ENCODE measurements at regions not wholly inside any gene's neighbourhood (a gene's known extent, or its start where the extent isn't known, plus 50 kb on each side); places are given as distances from the start of the nearest gene placed in this dataset.

- CTCF ChIA-PET: no interaction called here
- Histone ChIP-seq H3K9me3 (replicated peaks; ENCODE audit: control insufficient read depth, insufficient read depth, low read length) (no peaks in the 10 kb centered on the region), H3K79me2 (ENCODE audit: control insufficient read depth, insufficient read depth, low read length) (no peaks in the 10 kb centered on the region), H3K36me3 (ENCODE audit: control insufficient read depth in 2 of 2, insufficient read depth in 2 of 2, low read length in 1 of 2) (no peaks in the 10 kb centered on the region), H4K20me1 (ENCODE audit: control insufficient read depth, insufficient read depth) (no peaks in the 10 kb centered on the region), H3K27ac (ENCODE audit: control insufficient read depth, insufficient read depth) (no peak overlapping the region), H2AFZ (ENCODE audit: control insufficient read depth, low read depth, low read length) (no peak overlapping the region), H3K4me1 (ENCODE audit: control insufficient read depth, insufficient read depth, low read length) (no peaks in the 10 kb centered on the region), H3K27me3 (replicated peaks in 1 of 2; ENCODE audit: control insufficient read depth in 2 of 2, insufficient read depth in 2 of 2, low read length in 1 of 2) (no peaks in the 10 kb centered on the region), H3K4me3 (no peak overlapping the region), H3K4me2 (ENCODE audit: control insufficient read depth, insufficient read depth) (no peak overlapping the region), H3K9ac (ENCODE audit: control insufficient read depth, insufficient read depth, low read length) (no peak overlapping the region)
- RAD21 ChIA-PET (ENCODE audit: unreplicated experiment): no interaction called here
- no peak for DNase-seq (ENCODE audit: low read depth, low spot score)
- POLR2A ChIA-PET: no interaction called here
- TF ChIP-seq CHD2 (IDR thresholded peaks at IDR 0.05; ENCODE audit: borderline replicate concordance, low read depth, low read length) (no peak), ZBTB11 (CRISPR knock-in tag; IDR thresholded peaks at IDR 0.05) (no peak)
- ATAC-seq: no peak
- intact Hi-C loops (cut with micrococcal nuclease; ENCODE audit: unreplicated experiment) (no loop called here), in situ Hi-C loops (cut with MboI) (no loop called here)
- SMC1A ChIA-PET (ENCODE audit: uncharacterized antibody, unreplicated experiment): no interaction called here
- no TSS peak for BruUV-seq (replicated peaks)
- WGBS (ENCODE audit: insufficient coverage, insufficient replicate concordance, low lambda C conversion rate, missing lambda C conversion rate): 37% methylated on average over 6 of the region's 6 CpGs
- FAIRE-seq: no peak
These were observed 120.6 kb downstream of the MMUT start for GRCh38 chr6:49342410-49342809.

- no peak for ATAC-seq
- Histone ChIP-seq H3K27me3 (replicated peaks in 1 of 2; ENCODE audit: control insufficient read depth in 2 of 2, insufficient read depth in 2 of 2, low read length in 1 of 2) (no peaks in the 10 kb centered on the region), H3K4me3 (no peak overlapping the region), H4K20me1 (ENCODE audit: control insufficient read depth, insufficient read depth) (no peaks in the 10 kb centered on the region), H3K9me3 (replicated peaks; ENCODE audit: control insufficient read depth, insufficient read depth, low read length) (no peaks in the 10 kb centered on the region), H3K36me3 (ENCODE audit: control insufficient read depth in 2 of 2, insufficient read depth in 2 of 2, low read length in 1 of 2) (no peaks in the 10 kb centered on the region), H3K4me1 (ENCODE audit: control insufficient read depth, insufficient read depth, low read length) (no peaks in the 10 kb centered on the region), H3K9ac (ENCODE audit: control insufficient read depth, insufficient read depth, low read length) (no peak overlapping the region), H3K79me2 (ENCODE audit: control insufficient read depth, insufficient read depth, low read length) (no peaks in the 10 kb centered on the region), H2AFZ (ENCODE audit: control insufficient read depth, low read depth, low read length) (no peak overlapping the region), H3K4me2 (ENCODE audit: control insufficient read depth, insufficient read depth) (no peak overlapping the region), H3K27ac (ENCODE audit: control insufficient read depth, insufficient read depth) (no peak overlapping the region)
- DNase-seq (ENCODE audit: low read depth, low spot score): no peak
- FAIRE-seq: no peak
- SMC1A ChIA-PET (ENCODE audit: uncharacterized antibody, unreplicated experiment): no interaction called here
- RAD21 ChIA-PET (ENCODE audit: unreplicated experiment): no interaction called here
- no TSS peak for BruUV-seq (replicated peaks)
- CTCF ChIA-PET: interaction anchor here (0.9 kb wide), 1 partner anchor 18 kb away, joined by 3 read pairs; no protein-coding TSS in a partner anchor
- WGBS (ENCODE audit: insufficient coverage, insufficient replicate concordance, low lambda C conversion rate, missing lambda C conversion rate): 32% methylated on average over 3 of the region's 3 CpGs
- intact Hi-C loops (cut with micrococcal nuclease; ENCODE audit: unreplicated experiment): no loop called here
- in situ Hi-C loops (cut with MboI): no loop called here
- POLR2A ChIA-PET: no interaction called here
- TF ChIP-seq EGR1 (IDR thresholded peaks at IDR 0.05; ENCODE audit: borderline replicate concordance in 1 of 2, low read depth in 2 of 2, low read length in 2 of 2) (no peak), ZNF687 (IDR thresholded peaks at IDR 0.05) (no peak), NFYA (IDR thresholded peaks at IDR 0.05; ENCODE audit: borderline replicate concordance, low read depth, low read length) (no peak), RELA (IDR thresholded peaks at IDR 0.05; ENCODE audit: borderline replicate concordance, partially characterized antibody) (no peak), ATF7 (IDR thresholded peaks at IDR 0.05; ENCODE audit: low read depth) (no peak), CTCF (IDR thresholded peaks at IDR 0.05 in 2 of 3, conservative IDR thresholded peaks at IDR 0.05 in 1 of 3; ENCODE audit: control insufficient read depth in 2 of 3, extremely low read depth in 1 of 3, insufficient read depth in 1 of 3, low read depth in 3 of 3, low read length in 3 of 3) (no peak)
These were observed 121.2 kb downstream of the MMUT start for GRCh38 chr6:49341869-49342268.

All from GM12878 (cell line).